Mammary epithelial cell (primary cell): ENCODE measurements at regions not wholly inside any gene's neighbourhood (a gene's known extent, or its start where the extent isn't known, plus 50 kb on each side); places are given as distances from the start of the nearest gene placed in this dataset.

Source experiments
- CTCF ChIP-seq, 2 donors: IDR thresholded peaks in 1 of 2; conservative IDR thresholded peaks in 1 of 2; 2 replicates each; pipeline ENCODE4 v1.5.1; 2011 to 2012; ENCODE audit warnings: inconsistent platforms in 2 of 2, low read length in 2 of 2, mild to moderate bottlenecking in 2 of 2, control low read depth in 1 of 2, low read depth in 1 of 2; ENCODE audit not compliant: insufficient read depth in 1 of 2; ENCODE audit errors: extremely low read depth in 1 of 2
- EZH2 ChIP-seq: IDR thresholded peaks from 2 replicates; pipeline ENCODE4 v1.6.1; 2012; ENCODE audit warnings: low read length, inconsistent platforms, borderline replicate concordance

DNA sequence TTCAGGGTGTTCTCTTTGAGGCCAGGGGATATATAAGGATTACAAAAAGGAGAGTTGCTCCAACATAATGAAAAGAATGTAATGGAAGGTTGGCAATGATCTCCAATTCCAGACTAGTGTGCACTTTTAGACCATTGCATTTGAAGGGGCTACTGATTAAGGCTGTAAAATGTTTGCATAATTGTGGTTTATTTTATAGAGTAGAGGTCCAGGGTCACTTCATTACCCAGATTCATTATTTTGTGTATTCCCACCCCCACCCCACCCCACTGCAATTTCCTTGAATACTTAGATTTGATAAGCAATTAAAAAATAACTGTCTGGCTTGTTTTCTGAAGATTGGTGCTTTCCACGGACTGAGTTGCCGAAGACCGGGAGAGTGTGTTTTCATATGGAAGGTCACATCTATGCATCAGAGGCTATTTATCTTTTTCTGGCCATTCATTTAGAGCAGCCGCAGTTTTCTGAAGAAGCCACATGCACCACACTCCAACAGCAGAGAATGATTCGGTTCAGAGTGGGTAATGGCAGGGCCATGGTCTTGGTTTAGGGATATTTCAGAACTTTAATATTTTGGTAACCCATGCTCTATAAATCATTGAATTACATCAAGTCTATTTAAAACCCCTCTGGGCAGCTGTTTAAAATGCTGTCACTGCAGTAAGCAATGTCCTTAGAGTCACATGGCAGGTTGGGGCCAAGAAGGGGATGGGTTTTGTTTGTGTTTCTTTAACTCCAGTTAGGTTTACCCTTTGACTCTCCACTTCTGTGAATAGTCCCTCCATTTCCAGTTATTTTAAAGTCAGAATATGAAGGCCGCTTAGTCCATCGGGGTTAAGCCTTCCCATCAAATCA is 94.6 kb downstream of the TMEM30B start:
- TF ChIP-seq CTCF (conservative IDR thresholded peaks at IDR 0.05 in 1 of 2, IDR thresholded peaks at IDR 0.05 in 1 of 2; ENCODE audit: extremely low read depth in 1 of 2, insufficient read depth in 1 of 2, low read depth in 1 of 2, low read length in 2 of 2) (no peak), EZH2 (no peak)
